Epithelial cell of proximal tubule (primary cell): ENCODE measurements at regions not wholly inside any gene's neighbourhood (a gene's known extent, or its start where the extent isn't known, plus 50 kb on each side); places are given as distances from the start of the nearest gene placed in this dataset.
A peak's percentile ranks its signal among the peaks of the same experiment; 100 is the strongest.

Experiments used
- DNase-seq: peaks from one replicate; pipeline ENCODE4 v3.0.0-alpha.2; 2011; ENCODE audit warnings: low read depth
- H3K4me3 ChIP-seq: 2 replicates; pipeline ENCODE4 v1.5.1; 2011; ENCODE audit warnings: low read depth, mild to moderate bottlenecking, low read length
- TF ChIP-seq, protein P1 (sequence below): conservative IDR thresholded peaks from 2 replicates; pipeline ENCODE4 v1.5.1; 2012; ENCODE audit warnings: low read depth, mild to moderate bottlenecking, low read length

DNA sequence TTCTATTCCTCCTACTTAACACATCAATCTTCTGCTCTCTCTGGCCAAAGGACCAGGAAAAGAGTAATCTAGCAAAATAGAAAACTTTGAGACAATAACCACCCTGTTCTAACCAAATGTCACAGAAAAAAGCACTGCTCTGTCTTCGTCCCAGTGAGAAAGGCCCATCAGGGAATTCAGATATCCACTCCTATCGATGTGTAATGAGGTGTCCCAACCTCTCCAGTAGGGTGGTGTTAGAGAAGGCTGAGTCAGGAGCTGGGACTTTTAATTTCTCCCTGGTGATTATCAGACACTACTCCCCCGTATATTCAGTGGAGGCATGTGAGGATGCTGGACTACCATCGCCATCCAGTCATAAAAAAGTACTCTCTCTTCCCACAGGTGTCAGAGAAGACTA, 130.3 kb downstream of the TMTC3 start:
- TF ChIP-seq, protein P1, sequence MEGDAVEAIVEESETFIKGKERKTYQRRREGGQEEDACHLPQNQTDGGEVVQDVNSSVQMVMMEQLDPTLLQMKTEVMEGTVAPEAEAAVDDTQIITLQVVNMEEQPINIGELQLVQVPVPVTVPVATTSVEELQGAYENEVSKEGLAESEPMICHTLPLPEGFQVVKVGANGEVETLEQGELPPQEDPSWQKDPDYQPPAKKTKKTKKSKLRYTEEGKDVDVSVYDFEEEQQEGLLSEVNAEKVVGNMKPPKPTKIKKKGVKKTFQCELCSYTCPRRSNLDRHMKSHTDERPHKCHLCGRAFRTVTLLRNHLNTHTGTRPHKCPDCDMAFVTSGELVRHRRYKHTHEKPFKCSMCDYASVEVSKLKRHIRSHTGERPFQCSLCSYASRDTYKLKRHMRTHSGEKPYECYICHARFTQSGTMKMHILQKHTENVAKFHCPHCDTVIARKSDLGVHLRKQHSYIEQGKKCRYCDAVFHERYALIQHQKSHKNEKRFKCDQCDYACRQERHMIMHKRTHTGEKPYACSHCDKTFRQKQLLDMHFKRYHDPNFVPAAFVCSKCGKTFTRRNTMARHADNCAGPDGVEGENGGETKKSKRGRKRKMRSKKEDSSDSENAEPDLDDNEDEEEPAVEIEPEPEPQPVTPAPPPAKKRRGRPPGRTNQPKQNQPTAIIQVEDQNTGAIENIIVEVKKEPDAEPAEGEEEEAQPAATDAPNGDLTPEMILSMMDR, result no peak
- H3K4me3 ChIP-seq, result no peak overlapping the region
- no peak for DNase-seq

DNA sequence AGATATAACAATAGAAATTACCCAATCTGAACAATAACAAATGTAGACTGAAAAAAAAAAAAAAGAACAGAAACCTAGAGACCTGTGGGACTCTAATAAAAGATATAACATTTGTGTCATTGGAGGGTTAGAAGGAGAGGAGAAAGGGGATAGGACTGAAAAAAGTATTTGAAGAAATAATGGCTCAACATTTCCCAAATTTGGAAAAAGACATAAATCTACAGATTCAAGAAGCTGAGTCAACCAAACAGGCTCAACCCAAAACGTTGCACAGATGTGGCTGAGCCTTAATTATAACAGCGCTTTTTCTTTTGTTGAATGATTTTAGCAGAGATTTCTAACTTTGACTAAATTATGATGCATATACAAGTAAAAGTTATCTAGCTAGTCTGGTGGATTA, 131.3 kb downstream of the TMTC3 start:
- TF ChIP-seq, protein P1, result no peak
- H3K4me3 ChIP-seq, result no peak overlapping the region
- DNase-seq, result no peak

- DNase-seq, result no peak
- TF ChIP-seq, protein P1, result no peak
- no peak overlapping the region for H3K4me3 ChIP-seq
Observed at GRCh38 chr12:88273875-88274274, 131.8 kb downstream of the TMTC3 start.

DNA sequence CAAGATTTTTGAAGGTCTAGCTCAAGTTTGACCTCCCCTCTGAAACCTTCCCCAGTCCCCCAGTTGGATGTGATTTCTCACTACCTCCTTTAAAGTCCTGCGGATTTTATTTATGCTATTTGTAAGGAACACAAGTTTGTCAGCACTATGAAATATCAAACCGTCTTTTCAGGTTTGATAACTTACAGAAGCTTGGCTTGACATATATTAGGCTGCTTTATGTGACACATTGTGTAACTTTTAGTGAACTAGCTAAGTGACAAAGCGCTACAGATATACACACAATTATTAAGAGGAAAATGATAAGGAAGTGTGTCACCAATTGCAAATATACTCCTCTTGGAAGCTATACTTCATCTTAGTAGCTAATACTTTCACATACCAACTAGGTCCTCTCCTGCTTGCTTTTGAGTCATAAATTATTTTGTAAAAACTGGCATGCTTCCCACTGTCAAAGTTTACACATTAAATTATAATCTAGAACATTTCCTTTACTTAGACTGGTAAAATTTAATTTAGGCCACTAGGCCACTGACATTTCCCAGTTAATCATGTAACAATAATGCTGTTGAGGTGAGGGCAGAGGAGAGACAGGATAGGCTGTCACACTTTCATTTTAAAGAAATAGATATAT, 149.5 kb downstream of the TMTC3 start:
- no peak for DNase-seq
- TF ChIP-seq, protein P1, result no peak
- no peak overlapping the region for H3K4me3 ChIP-seq

- no peak overlapping the region for H3K4me3 ChIP-seq
- TF ChIP-seq, protein P1, result no peak
- DNase-seq, result no peak
Observed at GRCh38 chr12:88298014-88298682, 156.0 kb downstream of the TMTC3 start.

- TF ChIP-seq, protein P1, result no peak
- peak; percentile 85 for DNase-seq
- H3K4me3 ChIP-seq, result no peak overlapping the region
Observed at GRCh38 chr12:88298761-88299242, 156.7 kb downstream of the TMTC3 start.

DNA sequence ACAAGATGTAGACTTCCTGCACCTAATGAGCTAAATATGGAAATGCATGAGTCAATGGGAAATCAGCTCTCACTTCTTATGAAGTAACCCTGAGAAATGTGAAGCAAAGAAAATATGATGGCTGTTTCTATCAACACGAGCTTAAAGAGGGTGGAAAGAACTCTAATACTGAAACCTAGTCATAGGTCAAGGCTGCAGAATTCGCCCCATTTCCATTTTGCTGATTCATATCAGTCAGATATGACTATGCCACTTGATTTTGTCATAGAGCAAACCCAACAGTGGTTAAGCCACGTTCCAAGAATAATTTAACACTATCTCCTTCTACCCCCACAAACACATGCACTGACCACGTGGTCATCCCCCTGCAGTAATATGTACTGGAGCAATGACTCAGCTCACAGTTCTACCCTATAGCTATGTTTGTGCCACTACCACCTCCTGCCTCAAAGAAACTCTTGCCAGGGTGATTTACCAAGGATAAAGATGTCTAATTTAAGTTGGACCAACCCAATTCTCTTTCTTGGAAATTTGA, 157.5 kb downstream of the TMTC3 start:
- peak; percentile 94 for DNase-seq
- H3K4me3 ChIP-seq, result no peak overlapping the region
- TF ChIP-seq, protein P1, result no peak
